Keratinocyte (primary cell): ENCODE measurements at regions not wholly inside any gene's neighbourhood (a gene's known extent, or its start where the extent isn't known, plus 50 kb on each side); places are given as distances from the start of the nearest gene placed in this dataset.

Experiments used
- EZH2 ChIP-seq: IDR thresholded peaks from one replicate; pipeline ENCODE4 v1.6.1; 2012; ENCODE audit warnings: inconsistent platforms, mild to moderate bottlenecking, low read length, moderate library complexity
- TF ChIP-seq, protein P1 (sequence below), 3 experiments: IDR thresholded peaks in 1 of 3; conservative IDR thresholded peaks in 1 of 3; optimal IDR thresholded peaks in 1 of 3; 2 replicates in 2 of 3; 3 replicates in 1 of 3; pipeline versions ENCODE3 to v1.5.1; 2011; ENCODE audit warnings: low read length in 3 of 3, mild to moderate bottlenecking in 3 of 3, moderate library complexity in 2 of 3, control low read depth in 1 of 3, inconsistent platforms in 1 of 3; ENCODE audit not compliant: insufficient read depth in 2 of 3; ENCODE audit errors: extremely low read depth in 1 of 3

DNA sequence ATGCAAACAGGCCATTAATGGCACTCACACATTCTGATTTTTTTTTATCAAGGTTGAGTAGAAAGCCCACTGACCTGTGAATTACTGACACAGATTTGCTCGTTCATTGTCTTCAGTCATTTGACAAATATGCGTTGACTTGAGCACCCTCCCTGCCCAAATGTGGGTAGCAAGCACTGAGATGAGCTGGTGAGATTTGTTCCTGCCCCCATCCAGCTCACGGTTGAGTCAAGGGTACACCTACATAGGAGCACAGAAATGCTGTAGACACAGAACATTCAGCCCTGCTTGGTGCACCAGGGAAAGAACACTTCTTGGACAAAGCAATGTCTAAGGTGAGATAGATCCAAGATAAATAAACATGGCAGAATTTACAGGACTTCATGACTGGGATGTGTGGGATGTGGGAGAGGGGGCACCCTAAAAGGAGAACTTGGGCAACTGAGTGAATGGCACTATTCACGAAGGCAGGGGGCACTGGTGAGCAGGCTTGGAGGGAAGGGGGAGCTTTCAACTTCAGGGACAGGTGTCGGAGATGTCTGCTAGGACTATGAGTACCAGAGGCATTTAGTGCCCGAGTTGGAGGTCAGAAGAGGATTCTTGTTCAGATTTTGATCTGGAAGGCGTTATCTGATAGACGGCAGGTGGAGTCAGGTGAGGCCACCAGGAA lies 213.4 kb downstream of the VRK1 start:
- TF ChIP-seq, protein P1, sequence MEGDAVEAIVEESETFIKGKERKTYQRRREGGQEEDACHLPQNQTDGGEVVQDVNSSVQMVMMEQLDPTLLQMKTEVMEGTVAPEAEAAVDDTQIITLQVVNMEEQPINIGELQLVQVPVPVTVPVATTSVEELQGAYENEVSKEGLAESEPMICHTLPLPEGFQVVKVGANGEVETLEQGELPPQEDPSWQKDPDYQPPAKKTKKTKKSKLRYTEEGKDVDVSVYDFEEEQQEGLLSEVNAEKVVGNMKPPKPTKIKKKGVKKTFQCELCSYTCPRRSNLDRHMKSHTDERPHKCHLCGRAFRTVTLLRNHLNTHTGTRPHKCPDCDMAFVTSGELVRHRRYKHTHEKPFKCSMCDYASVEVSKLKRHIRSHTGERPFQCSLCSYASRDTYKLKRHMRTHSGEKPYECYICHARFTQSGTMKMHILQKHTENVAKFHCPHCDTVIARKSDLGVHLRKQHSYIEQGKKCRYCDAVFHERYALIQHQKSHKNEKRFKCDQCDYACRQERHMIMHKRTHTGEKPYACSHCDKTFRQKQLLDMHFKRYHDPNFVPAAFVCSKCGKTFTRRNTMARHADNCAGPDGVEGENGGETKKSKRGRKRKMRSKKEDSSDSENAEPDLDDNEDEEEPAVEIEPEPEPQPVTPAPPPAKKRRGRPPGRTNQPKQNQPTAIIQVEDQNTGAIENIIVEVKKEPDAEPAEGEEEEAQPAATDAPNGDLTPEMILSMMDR (optimal IDR thresholded peaks at IDR 0.05 in 1 of 3, IDR thresholded peaks at IDR 0.05 in 1 of 3, conservative IDR thresholded peaks at IDR 0.05 in 1 of 3; ENCODE audit: extremely low read depth in 1 of 3, insufficient read depth in 2 of 3, low read length in 3 of 3): peak in 2 of 3 experiments; percentile 16 to 18
- no peak for TF ChIP-seq EZH2
